GM18873 (cell line): ENCODE measurements at regions not wholly inside any gene's neighbourhood (a gene's known extent, or its start where the extent isn't known, plus 50 kb on each side); places are given as distances from the start of the nearest gene placed in this dataset.
"Not testable (repeated sequence)": the region's sequence is repeated elsewhere in the genome, so short reads cannot be mapped to it uniquely, and the experiment has no call there.

ENCODE experiments used
- ATAC-seq: cut with Tn5 transposase; IDR thresholded peaks from one replicate; pipeline ENCODE4 v1.9.1; 2021; ENCODE audit warnings: mild to moderate bottlenecking, moderate library complexity, moderate number of reproducible peaks; ENCODE audit not compliant: unreplicated experiment, low FRiP score

DNA sequence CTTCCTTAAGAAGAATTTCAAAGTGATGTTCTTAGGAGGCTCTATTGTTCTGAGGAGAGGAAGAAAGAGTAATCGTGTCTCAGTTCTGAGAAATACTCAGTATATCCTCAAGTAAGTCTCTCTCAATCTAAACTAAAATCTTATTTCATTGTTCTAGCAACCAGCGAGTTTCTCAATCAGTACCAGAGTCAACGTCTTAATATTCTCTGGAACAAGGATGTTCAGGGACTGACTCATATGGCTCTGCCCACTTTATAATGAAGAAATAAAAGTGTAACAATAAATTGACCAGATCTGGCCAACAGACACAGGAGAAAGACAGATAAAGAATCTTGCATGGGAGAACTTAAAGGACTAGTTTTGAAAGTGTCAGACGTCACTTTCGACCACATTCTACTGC, 469.8 kb upstream of the FLRT2 start:
- ATAC-seq = no peak

DNA sequence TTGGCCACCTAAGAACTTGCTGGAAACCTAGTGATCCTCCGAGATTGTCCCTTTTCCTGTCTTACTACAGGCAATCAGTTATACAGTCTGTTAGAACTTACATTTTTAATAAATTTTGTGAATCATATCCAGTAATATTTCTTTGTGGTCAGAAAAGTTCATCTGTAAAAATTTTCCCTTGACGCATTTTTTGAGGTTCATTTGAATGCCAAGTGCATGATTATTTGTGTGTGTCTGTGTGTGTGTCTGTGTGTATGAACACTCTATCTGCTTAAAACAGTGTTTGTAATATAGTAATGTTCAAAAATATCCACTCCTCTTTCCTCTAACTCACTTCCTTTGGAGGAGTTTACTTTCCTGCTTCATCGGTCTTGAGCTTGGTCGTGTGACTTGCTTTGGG, 468.7 kb upstream of the FLRT2 start:
- ATAC-seq = no peak

DNA sequence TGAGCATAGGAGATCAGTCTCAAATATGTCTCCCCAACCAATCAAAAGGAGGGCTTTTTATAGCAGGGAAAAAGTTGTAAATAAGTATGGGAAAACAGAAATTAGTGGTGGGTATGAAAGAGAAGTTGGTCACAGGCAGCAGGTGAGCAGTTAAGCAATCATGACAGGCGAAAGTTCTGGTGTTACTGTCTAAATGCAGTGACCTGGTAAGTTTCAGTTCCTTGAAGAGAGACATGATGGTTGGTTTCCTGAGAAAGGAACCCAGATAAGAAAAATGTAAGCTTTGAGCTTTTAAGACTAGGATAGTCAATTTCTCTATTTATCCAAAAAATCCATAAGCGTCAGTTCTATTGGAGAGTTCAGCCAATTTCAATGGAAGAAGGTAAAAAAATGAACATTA, 466.2 kb upstream of the FLRT2 start:
- ATAC-seq = no peak

DNA sequence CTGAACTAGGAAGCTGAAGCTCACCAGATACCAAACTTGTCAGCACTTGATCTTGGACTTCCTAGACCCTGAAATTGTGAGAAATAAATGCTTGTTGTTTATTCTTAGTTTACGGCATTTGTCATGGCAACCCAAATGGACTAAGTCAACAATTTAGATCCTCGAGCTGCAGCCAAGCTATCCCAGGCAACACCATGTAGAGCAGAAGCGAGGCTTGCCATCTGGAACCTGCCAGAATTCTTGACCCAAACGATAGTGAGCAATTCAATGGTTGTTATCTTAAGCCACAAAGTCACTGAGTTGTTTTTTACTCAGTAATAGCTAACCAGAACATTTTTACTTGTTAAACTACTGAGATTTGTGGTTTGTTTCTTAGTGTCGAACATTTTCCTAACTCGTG, 458.5 kb upstream of the FLRT2 start:
- no peak for ATAC-seq

DNA sequence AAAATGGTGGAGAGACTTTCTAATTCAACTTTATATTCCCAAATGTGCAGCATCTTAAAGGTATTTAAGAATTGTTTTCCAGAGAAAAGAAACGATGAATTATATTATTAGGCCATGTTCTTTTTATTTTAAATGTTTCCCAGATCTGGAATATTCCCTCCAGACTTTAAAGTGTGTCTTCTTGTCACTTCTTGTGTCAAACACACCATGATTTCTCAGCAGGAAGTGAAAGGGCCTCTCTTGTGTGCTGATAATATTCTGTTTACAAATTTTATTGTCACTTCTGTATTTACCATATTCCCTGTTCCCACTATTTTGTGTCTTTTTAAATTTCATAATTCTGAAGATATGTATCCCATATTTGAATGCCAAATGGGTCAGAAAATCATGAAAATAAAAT, 455.0 kb upstream of the FLRT2 start:
- no peak for ATAC-seq

DNA sequence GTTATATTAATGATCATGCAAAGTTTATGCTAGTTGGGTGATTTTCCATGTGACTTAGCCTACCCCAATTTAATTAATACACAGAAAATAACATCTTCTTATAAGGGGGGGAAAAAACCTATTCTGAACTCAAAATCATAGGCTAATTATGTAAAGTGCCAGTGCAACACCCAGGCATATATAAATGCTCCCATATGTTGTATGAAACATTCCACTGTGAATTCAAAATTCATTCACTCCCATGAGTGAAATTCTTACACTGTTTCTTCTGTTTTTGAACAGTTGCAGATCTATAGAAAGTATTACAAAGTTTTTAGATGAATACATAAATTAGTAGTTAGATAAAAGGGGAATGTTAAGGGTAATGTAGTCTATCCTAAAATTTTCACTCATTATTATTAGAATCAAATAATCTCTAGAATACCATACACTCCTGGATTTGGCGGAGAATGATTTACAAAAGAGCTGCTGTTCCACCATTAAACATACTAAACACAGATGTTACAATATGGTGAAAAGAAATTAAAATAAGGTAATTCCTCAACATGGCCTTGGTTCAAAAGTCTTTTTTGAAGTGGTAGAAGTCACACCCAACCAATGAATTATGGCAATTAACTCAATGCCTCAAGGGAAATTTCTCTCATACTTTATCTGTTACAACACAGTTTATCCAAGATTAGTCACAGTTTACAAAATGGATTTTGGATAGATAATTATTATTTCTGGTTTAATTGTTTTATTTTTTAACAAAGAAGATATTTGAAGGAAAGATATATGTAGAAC, 454.1 kb upstream of the FLRT2 start:
- no peak for ATAC-seq

DNA sequence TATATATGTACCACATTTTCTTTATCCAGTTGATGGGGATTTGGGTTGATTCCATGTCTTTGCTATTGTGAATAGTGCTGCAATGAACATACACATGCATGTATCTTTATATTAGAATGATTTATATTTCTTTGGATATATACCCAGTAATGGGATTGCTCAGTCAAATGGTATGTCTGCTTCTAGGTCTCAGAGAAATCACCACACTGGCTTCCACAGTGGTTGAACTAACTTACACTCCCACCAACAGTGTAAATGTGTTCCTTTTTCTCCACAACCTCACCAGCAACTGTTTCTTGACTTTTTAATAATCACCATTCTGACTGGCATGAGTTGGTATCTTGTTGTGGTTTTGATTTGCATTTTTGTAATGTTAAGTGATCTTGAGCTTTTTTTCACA, 452.2 kb upstream of the FLRT2 start:
- not testable (repeated sequence) for ATAC-seq

DNA sequence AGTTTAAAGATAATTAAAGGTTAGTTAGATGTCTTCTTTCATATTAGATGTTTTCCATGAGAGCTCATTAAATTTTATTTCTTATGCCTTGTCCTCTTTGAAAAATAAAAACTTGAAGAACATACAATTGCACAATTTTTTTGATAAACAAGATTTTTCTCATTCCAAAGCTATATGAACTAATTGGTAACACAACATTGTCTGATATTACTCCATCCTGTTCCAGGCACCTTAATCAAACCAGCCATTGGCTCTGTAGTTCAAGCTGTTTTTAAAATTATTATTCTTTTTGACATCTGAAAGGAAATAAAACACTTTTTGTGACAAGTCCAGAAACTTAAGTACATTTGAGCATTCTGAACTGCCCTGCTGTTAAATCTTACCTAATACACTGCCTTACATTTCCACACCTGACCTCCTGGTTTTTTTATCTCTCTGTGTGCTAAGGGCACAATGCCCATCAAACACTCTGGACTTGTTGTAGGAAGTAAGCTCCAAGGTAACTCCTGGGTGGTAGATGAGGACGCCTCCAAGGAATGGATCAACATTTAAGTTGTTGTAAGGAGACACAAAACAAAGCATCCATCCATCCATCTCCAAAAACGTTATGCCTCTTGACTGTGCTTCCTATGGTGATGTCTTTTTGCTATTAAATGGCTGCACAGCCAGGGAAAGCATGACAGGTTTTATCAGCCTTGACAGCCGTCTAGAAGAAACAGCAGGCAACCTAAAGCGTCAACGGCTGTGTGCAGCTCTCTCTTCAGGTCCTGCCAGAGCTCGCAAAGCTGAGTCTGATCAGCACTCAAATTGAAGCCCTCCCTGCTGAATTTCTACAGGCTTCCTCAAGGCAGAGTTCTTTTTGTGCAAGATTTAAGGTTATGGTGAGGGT, 449.9 kb upstream of the FLRT2 start:
- no peak for ATAC-seq

DNA sequence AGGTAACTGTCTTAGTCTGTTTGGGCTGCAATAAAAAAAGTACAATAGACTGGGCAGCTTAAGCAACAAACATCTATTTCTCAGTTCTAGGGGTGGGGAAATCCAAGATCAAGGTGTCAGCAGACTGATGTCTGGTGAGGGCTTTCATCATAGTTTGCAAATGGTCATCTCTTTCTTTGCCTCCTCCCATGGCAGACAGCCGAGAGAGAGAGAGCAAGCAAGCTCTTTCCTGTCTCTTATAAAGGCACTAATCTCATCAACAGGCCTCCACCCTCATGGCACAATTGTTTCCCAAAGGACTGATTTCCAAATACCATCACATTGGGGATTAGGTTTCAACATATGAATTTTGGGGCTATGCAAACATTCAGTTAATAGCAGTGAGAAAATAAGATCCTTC, 445.6 kb upstream of the FLRT2 start:
- ATAC-seq = no peak

DNA sequence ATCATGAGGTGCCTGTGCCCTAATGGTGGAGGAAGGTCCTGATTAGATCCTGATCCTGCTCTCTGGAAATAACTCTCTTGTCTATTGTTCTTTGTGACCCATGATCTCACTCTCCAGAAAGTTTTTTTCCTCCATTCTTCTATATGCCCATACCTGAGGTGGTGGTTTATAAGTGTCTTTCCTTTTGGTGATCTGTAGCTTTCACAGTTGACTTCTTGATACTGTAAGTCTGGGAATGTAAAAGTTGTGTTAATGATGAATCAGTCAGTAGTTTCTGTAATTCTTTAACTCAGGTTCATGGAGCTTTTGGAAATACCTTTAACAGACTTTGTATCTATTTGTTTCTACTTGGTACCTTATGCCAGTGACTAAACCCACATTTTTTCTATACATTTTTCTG, 444.0 kb upstream of the FLRT2 start:
- no peak for ATAC-seq

DNA sequence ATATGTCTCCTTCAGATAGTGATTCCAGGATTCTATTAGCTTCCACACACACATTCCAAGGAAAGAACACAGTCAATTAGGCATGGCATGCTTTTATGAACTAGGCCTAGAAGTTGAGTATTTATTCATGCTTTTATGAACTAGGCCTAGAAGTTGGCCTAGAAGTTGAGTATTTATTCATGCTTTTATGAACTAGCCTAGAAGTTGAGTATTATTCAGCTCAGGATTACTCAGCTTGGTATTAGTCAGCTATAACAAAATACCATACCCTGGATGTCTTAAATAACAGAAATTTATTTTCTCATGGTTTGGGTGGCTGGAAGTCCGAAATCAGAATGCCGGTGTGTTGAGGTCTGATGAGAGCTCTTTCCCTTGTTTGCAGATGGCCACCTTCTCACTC, 442.7 kb upstream of the FLRT2 start:
- ATAC-seq = no peak

DNA sequence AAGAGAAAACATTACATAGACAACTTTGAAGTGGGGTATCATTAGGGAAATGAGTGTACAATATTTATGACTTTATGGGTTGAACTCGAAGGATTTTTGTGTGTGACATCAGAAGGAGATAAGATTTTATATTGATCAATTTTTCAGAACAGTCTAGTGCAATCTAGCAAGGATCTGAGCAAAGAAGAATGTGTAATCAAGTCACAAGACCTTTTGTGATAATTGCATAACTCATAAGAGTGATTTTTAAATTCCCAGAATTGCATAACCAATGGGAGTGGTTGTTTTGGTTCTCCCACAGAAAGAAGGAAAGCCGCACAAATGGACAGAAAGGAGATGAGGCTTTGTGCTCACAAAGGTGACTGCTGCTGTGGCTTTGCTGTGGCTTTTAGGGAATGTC, 441.8 kb upstream of the FLRT2 start:
- no peak for ATAC-seq

DNA sequence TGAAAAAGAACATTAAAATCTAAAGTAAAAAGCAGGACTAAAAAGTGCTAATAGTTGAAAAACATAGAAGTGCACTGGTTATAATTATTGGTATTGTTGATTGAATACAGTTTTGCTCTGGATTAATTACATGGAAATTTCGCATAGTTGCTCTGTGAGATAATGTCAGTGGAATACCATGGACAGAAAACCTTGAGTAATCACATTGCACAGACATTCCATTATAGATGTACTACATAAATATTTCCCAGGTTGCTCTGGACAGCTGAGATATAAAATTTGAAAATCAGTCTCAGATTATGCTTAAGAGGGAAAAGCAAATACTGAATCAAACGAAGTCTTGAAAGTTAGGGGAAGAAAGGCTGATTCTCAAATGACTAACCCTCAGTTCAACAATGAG, 439.3 kb upstream of the FLRT2 start:
- ATAC-seq = no peak

DNA sequence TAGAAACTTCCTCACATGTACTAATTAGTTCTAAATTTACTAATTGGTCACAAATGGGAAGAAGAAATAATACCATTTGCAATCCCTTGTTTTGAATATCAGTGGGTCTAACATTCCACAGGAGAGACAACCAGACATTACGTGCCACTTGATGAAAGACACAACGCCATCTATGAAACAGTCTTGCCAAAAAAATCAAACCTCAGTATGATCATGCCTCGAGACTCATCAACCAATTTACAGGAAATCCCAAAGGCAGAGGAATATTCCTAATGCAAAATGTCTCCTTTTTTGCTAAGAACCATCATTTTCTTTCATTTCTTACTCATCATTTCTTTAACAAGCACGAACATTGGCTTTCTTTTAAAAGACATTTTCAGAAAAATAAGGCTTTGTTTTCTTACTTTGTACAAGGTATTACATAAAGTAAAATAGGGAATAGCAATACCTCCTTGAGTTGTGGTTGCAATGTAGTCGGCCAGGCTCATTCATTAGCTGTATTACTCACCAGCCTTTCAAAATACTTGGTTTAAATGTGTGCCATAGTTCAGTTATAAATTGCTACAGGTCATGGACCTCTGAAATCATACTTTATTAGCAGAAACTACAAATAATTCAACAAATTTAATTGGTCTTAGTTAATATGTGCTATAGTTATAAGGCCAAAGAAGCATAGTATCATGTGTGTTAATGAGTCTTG, 436.2 kb upstream of the FLRT2 start:
- ATAC-seq = no peak

DNA sequence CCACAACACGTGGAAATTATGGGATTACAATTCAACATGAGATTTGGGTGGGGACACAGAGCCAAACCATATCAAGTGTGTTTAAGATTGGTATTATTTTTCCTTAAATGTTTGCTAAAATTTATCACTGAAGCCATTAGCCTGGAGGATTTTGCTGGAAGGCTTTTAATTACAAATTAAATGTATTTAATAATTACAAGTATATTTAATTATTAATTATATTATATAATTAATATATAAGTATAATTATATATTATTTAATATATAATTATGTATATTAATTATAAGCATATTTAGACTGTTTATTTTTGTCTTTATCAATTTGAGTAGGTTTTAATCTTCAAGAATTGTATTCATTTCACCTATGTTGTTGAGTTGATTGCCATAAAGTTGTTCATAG, 427.4 kb upstream of the FLRT2 start:
- ATAC-seq = no peak

DNA sequence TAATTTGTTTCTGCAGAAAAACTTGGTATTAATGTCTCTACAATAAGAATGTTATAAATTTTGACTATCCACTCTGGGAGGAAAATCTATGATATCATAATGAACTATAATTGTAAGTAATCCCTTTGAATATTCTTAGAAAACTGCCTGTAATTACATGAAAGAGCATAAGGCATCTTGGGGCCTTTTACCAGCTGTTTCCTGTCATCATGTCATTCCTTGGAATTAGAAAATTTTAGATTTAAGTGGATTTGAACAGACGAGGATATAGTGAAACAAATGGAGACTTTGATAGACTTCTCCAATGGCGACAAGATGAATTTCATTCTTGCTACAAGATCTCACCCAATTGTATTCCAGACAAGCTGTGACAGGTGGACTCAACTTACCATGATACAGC, 423.4 kb upstream of the FLRT2 start:
- no peak for ATAC-seq

DNA sequence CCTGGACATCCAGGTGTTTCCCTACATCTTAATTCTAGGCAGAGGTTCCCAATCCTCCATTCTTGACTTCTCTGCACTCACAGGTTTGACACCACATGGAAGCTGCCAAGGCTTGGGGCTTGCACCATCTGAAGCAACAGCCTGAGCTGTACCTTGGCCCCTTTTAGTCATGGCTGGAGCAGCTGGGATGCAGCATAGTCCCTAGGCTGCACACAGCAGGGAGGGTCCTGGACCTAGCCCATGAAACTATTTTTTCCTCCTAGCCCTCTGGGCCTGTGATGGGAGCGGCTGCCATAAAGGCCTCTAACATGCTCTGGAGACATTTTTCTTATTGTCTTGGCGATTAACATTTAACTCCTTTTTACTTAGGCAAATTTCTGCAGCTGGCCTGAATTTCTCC, 417.2 kb upstream of the FLRT2 start:
- no peak for ATAC-seq

DNA sequence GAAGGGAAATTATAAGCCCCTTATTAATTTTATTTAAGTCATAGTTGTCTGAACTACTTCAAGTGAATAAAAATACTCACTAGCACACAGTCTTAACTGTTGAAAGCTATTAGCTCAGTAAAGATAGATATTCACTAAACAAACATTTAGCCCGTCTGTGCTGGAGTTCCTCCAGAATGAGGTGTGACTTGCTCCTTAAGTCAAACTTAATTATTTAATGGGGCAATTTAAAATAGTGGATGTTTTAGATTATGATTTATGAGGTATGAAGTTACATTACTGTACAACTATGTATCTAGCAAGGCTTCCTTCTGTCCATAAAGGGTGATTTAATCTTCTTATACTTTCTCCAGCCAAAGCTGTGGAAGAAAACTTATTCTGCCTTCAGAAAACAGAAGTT, 414.0 kb upstream of the FLRT2 start:
- no peak for ATAC-seq

DNA sequence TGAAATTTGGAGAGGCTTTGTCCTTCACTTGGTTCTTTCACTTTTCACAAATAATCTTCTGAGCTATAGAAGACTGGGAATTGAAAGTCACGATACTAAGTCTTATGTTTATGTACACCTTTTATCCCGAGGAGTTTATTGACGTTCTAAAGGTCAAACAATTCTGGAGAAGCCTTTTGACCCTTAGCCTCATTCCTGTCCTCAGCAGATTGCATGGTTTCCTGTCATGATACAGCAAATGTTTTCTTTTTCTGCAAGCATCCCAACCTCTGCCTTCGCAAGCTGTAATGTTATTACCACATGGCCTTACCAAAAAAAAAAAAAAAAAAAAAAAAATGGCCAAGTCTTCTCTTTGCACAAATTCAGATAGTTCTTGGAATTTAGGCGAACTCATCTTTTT, 411.7 kb upstream of the FLRT2 start:
- no peak for ATAC-seq

DNA sequence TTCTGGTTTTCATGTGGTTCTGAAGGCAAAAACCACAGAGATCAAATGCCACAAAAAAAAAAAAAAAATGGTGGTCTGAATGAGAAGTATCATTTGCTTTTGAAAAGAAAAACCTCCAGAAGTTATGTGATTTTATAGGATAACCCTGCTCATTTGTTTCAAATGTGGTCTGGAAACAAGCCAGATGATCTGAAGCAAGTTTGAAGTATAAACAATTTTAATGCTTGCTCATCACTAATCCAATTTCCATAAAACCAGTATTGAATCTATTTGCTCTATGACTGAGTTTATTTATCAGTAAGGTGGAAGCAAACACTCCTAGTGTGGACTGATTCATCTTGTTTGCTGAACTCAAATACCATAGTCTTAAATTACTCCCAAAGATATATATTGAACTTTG, 407.3 kb upstream of the FLRT2 start:
- ATAC-seq = no peak

DNA sequence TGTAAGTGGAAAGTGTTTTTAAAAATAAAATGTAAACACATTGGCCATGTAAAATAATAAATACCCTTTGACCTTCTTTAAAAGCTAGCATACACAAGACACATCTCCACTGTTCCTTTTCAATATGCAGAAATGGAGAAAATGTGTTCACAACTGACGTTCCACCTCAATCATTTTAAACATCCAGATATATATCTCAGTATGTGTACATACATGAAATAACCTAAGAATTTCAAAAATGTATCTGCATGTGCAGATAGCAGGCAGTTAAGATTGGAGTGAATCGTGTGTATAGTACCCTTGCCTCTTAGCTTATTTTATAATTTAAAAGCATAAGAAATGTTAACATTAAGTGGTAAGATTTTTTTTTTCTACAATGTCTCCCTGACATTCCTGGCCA, 406.2 kb upstream of the FLRT2 start:
- no peak for ATAC-seq
